ENCODE measurements at regions not wholly inside any gene's neighbourhood (a gene's known extent, or its start where the extent isn't known, plus 50 kb on each side); places are given as distances from the start of the nearest gene placed in this dataset.
"Not testable (repeated sequence)": the region's sequence is repeated elsewhere in the genome, so short reads cannot be mapped to it uniquely, and the experiment has no call there.

DNA sequence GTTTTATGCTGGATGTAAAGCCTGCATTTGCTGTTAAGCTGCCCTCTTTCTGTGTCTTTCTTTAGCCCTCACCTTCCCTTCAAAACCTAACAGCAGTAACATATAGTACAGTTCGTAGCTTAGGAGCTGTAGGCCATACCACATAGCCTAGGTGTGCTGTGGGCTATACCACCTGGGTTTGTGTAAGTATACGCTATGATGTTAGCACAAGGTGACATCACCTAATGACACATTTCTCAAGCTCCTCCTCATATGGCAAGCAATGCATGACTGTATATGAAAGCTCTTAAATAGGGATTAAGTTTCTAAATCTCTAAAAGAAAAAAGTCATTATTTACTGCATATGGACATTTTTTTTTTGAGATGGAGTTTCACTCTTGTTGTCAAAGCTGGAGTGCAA lies 57.8 kb upstream of the TMEM97 start:
- in situ Hi-C loops (cut with MboI; ENCODE audit: low pct_ligation_motif_present in 1 of 4, low pct_unique_long_range_greater_than_20kb in 1 of 4, low sequenced_read_pairs in 3 of 4): loop anchor here in 2 of 4 donors (25.0 kb wide), 1 partner anchor 474 kb away; no protein-coding TSS in a partner anchor
- DNase-seq: no peak
- H3K4me1 ChIP-seq: peaks cover 0 to 5% (median 1%) of the 10 kb centered on the region in 4 donors
- no peak overlapping the region for H3K27ac ChIP-seq
- H3K4me3 ChIP-seq: no peak overlapping the region
- H3K27me3 ChIP-seq: no peaks in the 10 kb centered on the region
- peaks cover 15 to 17% of the 10 kb centered on the region in 2 donors for H3K9me3 ChIP-seq
- intact Hi-C loops (cut with DNase I; ENCODE audit: low total_unique reads): no loop called here
- WGBS, 2 donors (ENCODE audit: low coverage in 1 of 2): 44 to 90% methylated on average over 2 of the region's 2 CpGs
- H3K36me3 ChIP-seq: no peaks in the 10 kb centered on the region
- no peak for TF ChIP-seq POLR2AphosphoS5 (IDR thresholded peaks at IDR 0.05)
- no peak for TF ChIP-seq POLR2A (IDR thresholded peaks at IDR 0.05)
- TF ChIP-seq CTCF (IDR thresholded peaks at IDR 0.05): no peak
- no peak for TF ChIP-seq EP300 (IDR thresholded peaks at IDR 0.05; ENCODE audit: low read depth)

DNA sequence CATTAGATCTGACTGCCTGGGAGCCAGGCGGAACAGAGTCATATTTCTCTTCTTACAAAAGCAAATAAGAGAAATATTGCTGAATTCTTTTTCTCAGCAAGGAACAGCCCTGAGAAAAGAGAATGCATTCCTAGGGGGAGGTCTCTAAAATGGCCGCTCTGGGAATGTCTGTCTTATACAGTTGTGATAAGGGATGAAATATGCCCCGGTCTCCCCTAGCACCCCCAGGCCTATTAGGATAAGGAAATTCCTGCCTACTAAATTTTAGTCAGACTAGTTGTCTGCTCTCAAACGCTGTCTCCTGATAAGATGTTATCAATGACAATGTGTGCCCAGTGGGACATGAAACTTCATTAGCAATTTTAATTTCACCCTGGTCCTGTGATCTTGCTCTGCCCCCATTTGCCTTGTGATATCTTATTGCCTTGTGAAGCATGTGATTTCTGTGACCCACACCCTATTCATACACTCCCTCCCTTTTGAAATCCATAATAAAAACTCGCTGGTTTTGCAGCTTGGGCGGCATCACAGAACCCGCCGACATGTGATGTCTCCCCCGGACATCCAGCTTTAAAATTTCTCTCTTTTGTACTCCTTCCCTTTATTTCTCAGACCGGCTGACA lies 56.8 kb upstream of the TMEM97 start:
- H3K36me3 ChIP-seq; H3K27me3 ChIP-seq; H3K4me1 ChIP-seq; H3K4me3 ChIP-seq; intact Hi-C loops (cut with DNase I; ENCODE audit: low total_unique reads); H3K27ac ChIP-seq; DNase-seq: not testable (repeated sequence)
- WGBS, 2 donors (ENCODE audit: low coverage in 1 of 2): 88 to 98% methylated on average over 8 to 10 of the region's 10 CpGs
- in situ Hi-C loops (cut with MboI; ENCODE audit: low pct_ligation_motif_present in 1 of 4, low pct_unique_long_range_greater_than_20kb in 1 of 4, low sequenced_read_pairs in 3 of 4): loop anchor here in 2 of 4 donors (25.0 kb wide), 1 partner anchor 475 kb away; no protein-coding TSS in a partner anchor
- H3K9me3 ChIP-seq: peaks cover 15 to 17% of the 10 kb centered on the region in 2 donors

- H3K27me3 ChIP-seq; H3K27ac ChIP-seq; H3K4me1 ChIP-seq; DNase-seq; H3K36me3 ChIP-seq; intact Hi-C loops (cut with DNase I; ENCODE audit: low total_unique reads); H3K4me3 ChIP-seq: not testable (repeated sequence)
- in situ Hi-C loops (cut with MboI; ENCODE audit: low pct_ligation_motif_present in 1 of 4, low pct_unique_long_range_greater_than_20kb in 1 of 4, low sequenced_read_pairs in 3 of 4): loop anchor here in 2 of 4 donors (25.0 kb wide), 1 partner anchor 478 kb away; no protein-coding TSS in a partner anchor
- peaks cover 15 to 17% of the 10 kb centered on the region in 2 donors for H3K9me3 ChIP-seq
- 50% methylated on average over 5 of the region's 5 CpGs; no CpG with 5 or more reads in 1 of the 2 donors for WGBS, 2 donors (ENCODE audit: low coverage in 1 of 2)
Measured at GRCh38 chr17:28264902-28265548, 54.0 kb upstream of the TMEM97 start.

DNA sequence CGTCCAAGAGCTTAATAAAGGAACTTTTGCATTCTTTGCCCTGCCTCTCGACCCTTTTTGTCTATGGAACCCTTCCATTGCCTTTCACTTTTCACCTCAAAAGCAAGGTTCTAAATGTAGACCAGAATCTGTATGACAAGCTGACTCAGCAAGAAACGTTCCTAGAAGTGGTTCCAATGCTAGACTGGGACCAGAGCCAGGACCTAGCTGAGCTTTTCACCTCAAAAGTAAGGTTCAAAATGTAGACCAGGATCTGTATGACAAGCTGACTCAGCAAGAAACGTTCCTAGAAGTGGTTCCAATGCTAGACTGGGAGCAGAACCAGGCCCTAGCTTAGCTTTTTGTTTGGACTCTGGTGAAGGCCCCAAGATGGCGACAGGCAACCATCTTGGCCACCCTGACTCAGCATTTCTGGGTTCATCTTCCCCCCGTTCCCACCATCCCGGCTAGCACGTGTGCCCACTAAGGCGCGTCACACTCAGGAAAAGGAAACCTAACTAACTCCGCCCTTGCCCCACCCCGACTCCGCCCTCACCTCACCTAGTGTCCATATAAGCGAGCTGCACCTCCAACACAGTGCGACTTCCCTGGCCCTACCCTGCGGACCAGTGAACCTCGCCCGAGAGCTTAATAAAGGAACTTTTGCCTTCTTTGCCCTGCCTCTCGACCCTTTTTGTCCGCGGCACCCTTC lies 53.0 kb upstream of the TMEM97 start:
- DNase-seq; H3K36me3 ChIP-seq; H3K27me3 ChIP-seq; intact Hi-C loops (cut with DNase I; ENCODE audit: low total_unique reads); H3K27ac ChIP-seq; H3K4me3 ChIP-seq; H3K4me1 ChIP-seq: not testable (repeated sequence)
- H3K9me3 ChIP-seq: peaks cover 15 to 17% of the 10 kb centered on the region in 2 donors
- WGBS, 2 donors (ENCODE audit: low coverage in 1 of 2): 90% methylated on average over 11 to 21 of the region's 21 CpGs
- in situ Hi-C loops (cut with MboI; ENCODE audit: low pct_ligation_motif_present in 1 of 4, low pct_unique_long_range_greater_than_20kb in 1 of 4, low sequenced_read_pairs in 3 of 4): loop anchor here in 2 of 4 donors (25.0 kb wide), 1 partner anchor 479 kb away; no protein-coding TSS in a partner anchor

DNA sequence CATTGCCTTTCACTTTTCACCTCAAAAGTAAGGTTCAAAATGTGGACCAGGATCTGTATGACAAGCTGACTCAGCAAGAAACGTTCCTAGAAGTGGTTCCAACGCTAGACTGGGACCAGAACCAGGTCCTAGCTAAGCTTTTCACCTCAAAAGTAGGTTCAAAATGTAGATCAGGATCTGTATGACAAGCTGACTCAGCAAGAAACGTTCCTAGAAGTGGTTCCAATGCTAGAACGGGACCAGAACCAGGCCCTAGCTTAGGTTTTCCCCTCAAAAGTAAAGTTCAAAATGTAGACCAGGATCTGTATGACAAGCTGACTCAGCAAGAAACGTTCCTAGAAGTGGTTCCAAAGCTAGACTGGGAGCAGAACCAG lies 52.5 kb upstream of the TMEM97 start:
- H3K4me3 ChIP-seq; DNase-seq; H3K36me3 ChIP-seq; H3K4me1 ChIP-seq; H3K27ac ChIP-seq; intact Hi-C loops (cut with DNase I; ENCODE audit: low total_unique reads); H3K27me3 ChIP-seq: not testable (repeated sequence)
- WGBS, 2 donors (ENCODE audit: low coverage in 1 of 2): 62 to 74% methylated on average over 5 of the region's 5 CpGs
- in situ Hi-C loops (cut with MboI; ENCODE audit: low pct_ligation_motif_present in 1 of 4, low pct_unique_long_range_greater_than_20kb in 1 of 4, low sequenced_read_pairs in 3 of 4): loop anchor here in 2 of 4 donors (25.0 kb wide), 1 partner anchor 479 kb away; no protein-coding TSS in a partner anchor
- H3K9me3 ChIP-seq: peaks cover 15 to 17% of the 10 kb centered on the region in 2 donors

- in situ Hi-C loops (cut with MboI; ENCODE audit: low pct_ligation_motif_present in 1 of 4, low pct_unique_long_range_greater_than_20kb in 1 of 4, low sequenced_read_pairs in 3 of 4): loop anchor here in 2 of 4 donors (25.0 kb wide), 1 partner anchor 480 kb away; no protein-coding TSS in a partner anchor
- H3K9me3 ChIP-seq: peaks cover 14 to 15% of the 10 kb centered on the region in 2 donors
- H3K36me3 ChIP-seq; DNase-seq; H3K4me3 ChIP-seq; H3K27ac ChIP-seq; intact Hi-C loops (cut with DNase I; ENCODE audit: low total_unique reads); H3K27me3 ChIP-seq; H3K4me1 ChIP-seq: not testable (repeated sequence)
- WGBS, 2 donors (ENCODE audit: low coverage in 1 of 2): 93% methylated on average over 16 to 31 of the region's 31 CpGs
Measured at GRCh38 chr17:28266926-28267719, 51.9 kb upstream of the TMEM97 start.

Measured in transverse colon (tissue), 4 donors.